HFF-Myc (cell line): ENCODE measurements at regions not wholly inside any gene's neighbourhood (a gene's known extent, or its start where the extent isn't known, plus 50 kb on each side); places are given as distances from the start of the nearest gene placed in this dataset.

Source experiments
- DNase-seq: peaks from one replicate; pipeline ENCODE4 v3.0.0-alpha.2; 2011; ENCODE audit warnings: low read depth; ENCODE audit errors: extremely low read depth
- H3K4me3 ChIP-seq: replicated peaks from 2 replicates; pipeline ENCODE4 v1.5.1; 2011; ENCODE audit warnings: low read depth, mild to moderate bottlenecking, control low read depth, low read length
- TF ChIP-seq, protein P1 (sequence below): IDR thresholded peaks from 2 replicates; pipeline ENCODE4 v1.5.1; 2012; ENCODE audit warnings: mild to moderate bottlenecking, low read depth, low read length, control low read depth; ENCODE audit errors: missing control alignments

DNA sequence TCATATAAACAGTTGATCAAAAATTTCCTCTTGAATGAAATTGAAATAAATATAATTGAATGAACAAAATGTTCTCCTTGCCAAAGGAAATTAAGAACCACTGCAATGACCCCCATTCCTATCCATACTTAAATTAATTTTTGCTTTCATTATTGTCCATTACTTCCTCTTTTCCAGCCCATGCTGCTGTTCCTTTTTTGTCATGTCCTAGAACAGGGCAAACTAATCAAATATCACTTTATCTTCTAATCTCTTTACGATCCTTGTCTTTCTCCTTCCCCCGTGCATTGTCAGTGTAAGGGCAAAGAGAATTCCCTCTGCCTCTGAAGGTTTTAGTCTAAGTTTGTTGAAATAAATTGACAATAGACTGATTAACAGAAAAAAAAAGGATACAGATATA is 203.0 kb downstream of the CENPC start:
- no peak for DNase-seq
- TF ChIP-seq, protein P1, sequence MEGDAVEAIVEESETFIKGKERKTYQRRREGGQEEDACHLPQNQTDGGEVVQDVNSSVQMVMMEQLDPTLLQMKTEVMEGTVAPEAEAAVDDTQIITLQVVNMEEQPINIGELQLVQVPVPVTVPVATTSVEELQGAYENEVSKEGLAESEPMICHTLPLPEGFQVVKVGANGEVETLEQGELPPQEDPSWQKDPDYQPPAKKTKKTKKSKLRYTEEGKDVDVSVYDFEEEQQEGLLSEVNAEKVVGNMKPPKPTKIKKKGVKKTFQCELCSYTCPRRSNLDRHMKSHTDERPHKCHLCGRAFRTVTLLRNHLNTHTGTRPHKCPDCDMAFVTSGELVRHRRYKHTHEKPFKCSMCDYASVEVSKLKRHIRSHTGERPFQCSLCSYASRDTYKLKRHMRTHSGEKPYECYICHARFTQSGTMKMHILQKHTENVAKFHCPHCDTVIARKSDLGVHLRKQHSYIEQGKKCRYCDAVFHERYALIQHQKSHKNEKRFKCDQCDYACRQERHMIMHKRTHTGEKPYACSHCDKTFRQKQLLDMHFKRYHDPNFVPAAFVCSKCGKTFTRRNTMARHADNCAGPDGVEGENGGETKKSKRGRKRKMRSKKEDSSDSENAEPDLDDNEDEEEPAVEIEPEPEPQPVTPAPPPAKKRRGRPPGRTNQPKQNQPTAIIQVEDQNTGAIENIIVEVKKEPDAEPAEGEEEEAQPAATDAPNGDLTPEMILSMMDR: no peak
- no peak overlapping the region for H3K4me3 ChIP-seq

DNA sequence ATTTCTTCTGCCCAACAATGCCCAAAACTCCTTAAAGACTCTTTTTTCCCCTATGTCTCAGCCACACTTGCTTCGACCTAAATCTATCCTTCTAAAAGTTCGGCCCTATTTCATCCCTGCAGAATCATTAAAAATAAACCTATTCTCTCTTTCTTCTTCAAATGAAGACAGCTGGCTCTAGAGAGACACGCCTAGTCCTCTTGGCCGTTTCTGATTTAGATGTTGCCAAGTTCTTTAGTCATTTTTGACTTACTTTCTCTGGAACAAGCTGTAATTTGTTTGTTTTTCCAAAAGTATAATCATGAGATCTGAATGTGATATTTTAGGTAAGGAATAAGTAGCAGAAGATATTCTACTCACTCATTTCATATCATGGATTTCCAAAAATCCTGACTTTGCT is 211.6 kb downstream of the CENPC start:
- no peak for DNase-seq
- no peak overlapping the region for H3K4me3 ChIP-seq
- TF ChIP-seq, protein P1: no peak

DNA sequence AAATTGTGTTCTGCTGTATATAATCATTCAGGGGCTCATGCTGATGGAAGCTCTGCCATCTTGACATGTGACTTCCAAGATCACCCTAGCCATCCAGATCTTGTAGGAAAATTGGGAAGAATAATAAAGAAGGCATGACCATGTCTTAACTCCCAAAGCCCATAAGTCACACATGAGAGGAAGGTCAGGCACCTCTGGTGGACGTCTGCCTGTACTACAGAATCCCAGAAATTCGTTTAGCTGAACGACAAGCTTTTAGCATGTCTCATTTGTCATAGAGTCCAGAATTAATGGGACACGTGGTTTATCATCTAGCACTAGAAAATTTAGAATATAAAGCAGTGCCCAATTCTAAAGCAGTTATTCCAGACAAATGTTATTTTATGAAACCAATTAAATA is 212.7 kb downstream of the CENPC start:
- TF ChIP-seq, protein P1: no peak
- no peak overlapping the region for H3K4me3 ChIP-seq
- DNase-seq: no peak

DNA sequence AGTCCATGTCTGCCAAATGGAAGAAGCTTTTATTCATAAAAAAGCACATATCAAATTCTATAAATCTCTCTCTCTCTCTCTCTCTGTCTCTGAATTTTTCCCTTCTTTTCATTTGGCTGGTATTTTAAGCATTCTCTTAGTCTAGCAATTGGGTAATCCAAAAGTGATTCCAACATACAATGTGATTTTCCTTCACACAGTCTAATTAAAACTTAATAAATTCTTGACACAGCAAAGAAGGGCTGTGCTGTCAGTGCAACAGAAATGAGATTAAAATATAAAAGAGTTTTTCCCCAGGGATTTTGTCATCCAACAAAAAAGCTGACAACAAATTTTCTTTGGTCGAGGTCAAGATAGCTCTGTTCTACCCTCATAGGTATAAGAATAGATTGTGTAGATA is 216.9 kb downstream of the CENPC start:
- H3K4me3 ChIP-seq: no peak overlapping the region
- no peak for DNase-seq
- TF ChIP-seq, protein P1: no peak

DNA sequence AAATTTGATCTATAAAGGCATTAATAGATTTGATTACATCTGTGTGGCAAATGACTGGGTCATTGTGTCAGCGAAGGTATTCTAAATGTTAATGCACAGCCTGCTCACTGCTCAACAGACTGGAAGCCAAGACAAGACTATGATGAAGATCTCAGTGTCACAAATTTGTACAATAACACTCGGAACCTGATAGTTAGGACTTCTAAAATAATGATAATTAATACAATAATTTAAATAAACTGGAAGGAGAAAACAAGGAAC is 217.4 kb downstream of the CENPC start:
- H3K4me3 ChIP-seq: no peak overlapping the region
- DNase-seq: no peak
- TF ChIP-seq, protein P1: no peak

DNA sequence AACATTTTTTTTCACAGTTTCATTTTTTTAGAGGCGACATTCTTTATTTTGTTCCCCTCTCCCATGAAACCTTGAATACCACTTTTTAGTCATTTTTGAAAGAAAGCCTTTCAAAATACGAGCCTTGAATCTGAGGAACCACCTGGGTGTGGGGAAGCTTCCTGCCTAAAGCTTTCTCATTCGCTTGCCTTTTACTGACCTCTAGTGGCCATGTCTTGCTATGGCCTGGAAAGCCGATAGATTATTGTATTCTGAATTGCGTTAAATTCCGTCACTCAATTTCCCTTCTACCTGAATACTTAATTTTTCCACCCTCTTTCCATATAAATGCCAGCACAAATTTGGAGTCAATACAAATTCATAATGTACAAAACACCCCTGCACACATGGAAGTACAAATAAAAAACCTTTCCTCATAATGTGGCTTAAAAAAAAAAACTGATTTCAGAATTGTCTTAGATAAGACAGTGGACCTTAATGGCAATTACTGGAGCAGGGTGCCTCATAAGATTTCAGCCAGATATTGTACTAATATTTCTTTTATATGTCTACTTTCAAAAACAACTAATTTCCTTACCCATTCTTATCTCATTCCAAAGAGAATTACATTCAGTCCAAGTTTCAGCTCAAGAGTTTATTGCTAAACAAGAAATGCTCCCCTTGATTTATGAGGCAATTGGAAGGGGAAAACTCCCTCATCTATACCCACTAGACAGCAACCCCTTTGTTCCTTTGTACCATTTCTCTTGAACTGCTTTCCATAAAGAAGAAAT is 217.9 kb downstream of the CENPC start:
- DNase-seq: peak; percentile 12
- TF ChIP-seq, protein P1: peak; percentile 87
- no peak overlapping the region for H3K4me3 ChIP-seq

DNA sequence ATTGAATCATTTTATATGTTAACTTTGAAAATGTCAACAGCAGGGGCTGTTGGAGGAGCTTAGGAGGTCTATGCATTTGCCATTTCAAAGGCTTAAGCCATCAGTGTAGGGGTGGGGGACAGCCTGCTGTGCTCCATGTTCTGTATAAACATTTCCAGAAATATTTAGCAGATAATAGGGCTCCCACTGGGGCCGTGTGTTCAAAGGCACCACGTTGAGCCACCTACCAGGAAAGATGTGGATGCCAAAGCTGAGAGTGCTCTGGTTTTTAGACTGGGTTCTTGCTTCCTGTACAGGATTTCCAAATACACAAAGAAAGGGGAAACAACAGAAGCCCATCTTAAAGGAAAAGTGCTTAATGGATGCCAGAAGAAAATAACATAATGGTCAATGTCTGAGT is 219.5 kb downstream of the CENPC start:
- TF ChIP-seq, protein P1: no peak
- DNase-seq: no peak
- no peak overlapping the region for H3K4me3 ChIP-seq
